Vagina (tissue), 2 donors: ENCODE measurements at regions not wholly inside any gene's neighbourhood (a gene's known extent, or its start where the extent isn't known, plus 50 kb on each side); places are given as distances from the start of the nearest gene placed in this dataset.

Experiments used
- DNase-seq, 2 donors: peaks; one replicate each; pipeline ENCODE4 v3.0.0-alpha.2; 2017; ENCODE audit errors: extremely low spot score in 2 of 2
- H3K27ac ChIP-seq: fragments of 200-600 bp; sonication (generic); one replicate; pipeline ENCODE4 v1.5.1; 2019
- H3K27me3 ChIP-seq: fragments of 200-600 bp; sonication (generic); one replicate; pipeline ENCODE4 v1.5.1; 2019
- H3K36me3 ChIP-seq, 2 donors: fragments of 200-600 bp; sonication (generic); one replicate each; pipeline ENCODE4 v1.5.1; 2017 to 2019
- H3K4me1 ChIP-seq: fragments of 200-600 bp; sonication (generic); one replicate; pipeline ENCODE4 v1.5.1; 2019
- H3K4me3 ChIP-seq, 2 donors: fragments of 200-600 bp; sonication (generic); 1 replicate in 1 of 2; 2 replicates in 1 of 2; pipeline ENCODE4 v1.5.1; 2016 to 2019
- H3K9me3 ChIP-seq: fragments of 200-600 bp; sonication (generic); one replicate; pipeline ENCODE4 v1.5.1; 2019
- CTCF ChIP-seq, 3 experiments: fragments of 450-650 bp in 2 of 3; fragments of 200-600 bp in 1 of 3; sonication (generic) in 1 of 3; IDR thresholded peaks; one replicate each; pipeline ENCODE4 v1.5.1; 2017 to 2019; ENCODE audit warnings: antibody characterized with exemption in 3 of 3, mild to moderate bottlenecking in 2 of 3, moderate library complexity in 2 of 3
- POLR2A ChIP-seq, 2 donors: fragments of 450-650 bp; IDR thresholded peaks; one replicate each; pipeline ENCODE4 v1.6.1; 2017; ENCODE audit warnings: antibody characterized with exemption in 2 of 2, mild to moderate bottlenecking in 2 of 2, moderate library complexity in 2 of 2
- POLR2AphosphoS5 ChIP-seq, 2 donors: sonication (generic); formaldehyde crosslinking; IDR thresholded peaks; one replicate each; pipeline ENCODE4 v1.9.0; 2017; ENCODE audit warnings: antibody characterized with exemption in 2 of 2, mild to moderate bottlenecking in 2 of 2, low read depth in 1 of 2; ENCODE audit not compliant: insufficient read depth in 1 of 2
- intact Hi-C: fragments of 100-400 bp; cut with DNase I; formaldehyde crosslinking; loops from one replicate; pipeline ENCODE4 v1.15.1; 2023

GRCh38 chr4:33923469-33923868 lies 2320.8 kb downstream of the ARAP2 start:
- H3K27ac ChIP-seq = no peak overlapping the region
- intact Hi-C loops = no loop called here
- H3K9me3 ChIP-seq = no peaks in the 10 kb centered on the region
- TF ChIP-seq CTCF (IDR thresholded peaks at IDR 0.05) = no peak
- H3K36me3 ChIP-seq = no peaks in the 10 kb centered on the region
- H3K4me1 ChIP-seq = no peaks in the 10 kb centered on the region
- no peak for DNase-seq
- no peaks in the 10 kb centered on the region for H3K27me3 ChIP-seq
- no peak overlapping the region for H3K4me3 ChIP-seq

- Histone ChIP-seq H3K27ac (no peak overlapping the region), H3K4me3 (no peak overlapping the region), H3K9me3 (no peaks in the 10 kb centered on the region), H3K36me3 (no peaks in the 10 kb centered on the region), H3K27me3 (no peaks in the 10 kb centered on the region), H3K4me1 (no peaks in the 10 kb centered on the region)
- TF ChIP-seq CTCF (IDR thresholded peaks at IDR 0.05) = no peak
- no peak for TF ChIP-seq POLR2A (IDR thresholded peaks at IDR 0.05)
- no peak for DNase-seq
- intact Hi-C loops = no loop called here
These were observed 2320.1 kb downstream of the ARAP2 start for GRCh38 chr4:33924239-33924638.

DNA sequence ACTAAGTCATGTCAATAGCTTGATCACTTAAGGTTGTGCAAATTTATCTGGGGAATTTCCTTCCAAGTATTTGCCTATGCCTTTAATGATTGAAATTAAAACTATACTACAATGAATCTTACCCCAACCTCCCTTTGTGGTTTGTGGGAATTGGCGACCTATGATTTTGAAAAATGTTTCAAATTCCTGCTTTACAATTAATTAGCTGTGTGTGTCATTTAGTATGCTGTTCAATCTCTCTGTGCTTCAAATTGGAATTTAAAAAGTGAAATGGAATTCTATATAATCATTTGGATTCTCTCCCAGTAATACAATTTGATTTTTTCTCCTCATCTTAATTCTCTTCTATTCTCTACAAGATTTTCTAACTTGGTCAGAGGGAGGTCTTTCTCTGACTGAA lies 2319.5 kb downstream of the ARAP2 start:
- H3K27ac ChIP-seq = no peak overlapping the region
- H3K4me3 ChIP-seq = no peak overlapping the region
- no peaks in the 10 kb centered on the region for H3K27me3 ChIP-seq
- H3K9me3 ChIP-seq = no peaks in the 10 kb centered on the region
- DNase-seq = no peak
- TF ChIP-seq POLR2A (IDR thresholded peaks at IDR 0.05) = no peak
- H3K36me3 ChIP-seq = no peaks in the 10 kb centered on the region
- no peaks in the 10 kb centered on the region for H3K4me1 ChIP-seq
- intact Hi-C loops = no loop called here

DNA sequence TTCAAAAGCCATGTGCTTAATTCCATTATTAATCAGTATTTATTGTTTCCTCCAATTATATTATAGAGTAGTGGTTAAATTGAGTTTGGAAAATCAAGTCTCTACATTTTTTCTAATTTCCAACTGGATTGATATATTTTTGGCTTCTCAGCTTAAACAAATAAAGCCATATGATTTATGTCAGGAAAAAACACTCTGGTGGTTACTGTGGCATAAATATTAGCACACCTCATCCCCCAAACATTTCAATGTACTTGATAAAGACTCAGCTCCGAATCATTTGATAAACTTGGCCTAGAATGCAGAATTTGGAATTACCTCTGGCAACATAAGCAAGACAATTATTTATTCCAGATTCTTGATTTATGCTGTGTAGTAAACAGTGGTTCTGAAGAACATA lies 2313.8 kb downstream of the ARAP2 start:
- H3K27me3 ChIP-seq = no peaks in the 10 kb centered on the region
- intact Hi-C loops = no loop called here

GRCh38 chr4:33931026-33931425 lies 2313.3 kb downstream of the ARAP2 start:
- intact Hi-C loops = no loop called here

More for the DNA sequence above, 2313.8 kb downstream of the ARAP2 start:
- TF ChIP-seq CTCF (IDR thresholded peaks at IDR 0.05) (no peak), POLR2AphosphoS5 (IDR thresholded peaks at IDR 0.05; ENCODE audit: insufficient read depth in 1 of 2, low read depth in 1 of 2) (no peak), POLR2A (IDR thresholded peaks at IDR 0.05) (no peak)
- Histone ChIP-seq H3K36me3 (no peaks in the 10 kb centered on the region), H3K4me3 (no peak overlapping the region), H3K9me3 (no peaks in the 10 kb centered on the region), H3K27ac (no peak overlapping the region), H3K4me1 (no peaks in the 10 kb centered on the region)
- DNase-seq = no peak

More at GRCh38 chr4:33931026-33931425, 2313.3 kb downstream of the ARAP2 start:
- TF ChIP-seq POLR2A (IDR thresholded peaks at IDR 0.05) (no peak), POLR2AphosphoS5 (IDR thresholded peaks at IDR 0.05; ENCODE audit: insufficient read depth in 1 of 2, low read depth in 1 of 2) (no peak), CTCF (IDR thresholded peaks at IDR 0.05) (no peak)
- Histone ChIP-seq H3K27ac (no peak overlapping the region), H3K27me3 (no peaks in the 10 kb centered on the region), H3K36me3 (no peaks in the 10 kb centered on the region), H3K4me3 (no peak overlapping the region), H3K9me3 (no peaks in the 10 kb centered on the region), H3K4me1 (no peaks in the 10 kb centered on the region)
- no peak for DNase-seq
